ENCODE measurements at regions not wholly inside any gene's neighbourhood (a gene's known extent, or its start where the extent isn't known, plus 50 kb on each side); places are given as distances from the start of the nearest gene placed in this dataset.
A peak's percentile ranks its signal among the peaks of the same experiment; 100 is the strongest.

DNA sequence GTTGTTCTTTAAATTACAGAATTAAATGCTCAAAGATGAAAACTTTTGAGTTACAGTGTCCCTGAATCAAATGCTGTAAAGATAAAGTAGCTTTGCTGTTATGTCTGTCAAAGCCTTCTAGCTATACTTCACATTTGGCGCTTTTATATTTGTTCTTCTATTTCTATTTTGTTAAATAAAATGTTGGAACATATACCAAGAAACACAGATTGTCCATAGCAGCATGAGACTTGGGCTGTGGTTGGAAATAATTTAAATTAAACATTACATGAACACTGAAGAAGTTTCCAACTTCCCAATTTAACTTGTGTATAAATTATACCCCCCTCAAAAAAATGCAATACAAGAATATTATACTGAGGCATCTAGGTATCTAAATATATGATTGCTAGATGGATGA is 249.8 kb downstream of the NR2F1-AS1 start:
- H3K4me3 ChIP-seq = no peak overlapping the region
- ATAC-seq = no peak
- intact Hi-C loops (cut with DNase I) = no loop called here
- no peaks in the 10 kb centered on the region for H3K4me1 ChIP-seq
- H3K36me3 ChIP-seq = no peaks in the 10 kb centered on the region
- no peak for FAIRE-seq
- H3K9me3 ChIP-seq = no peaks in the 10 kb centered on the region
- no peak for DNase-seq
- H3K27ac ChIP-seq = no peak overlapping the region
- TF ChIP-seq, protein P1, sequence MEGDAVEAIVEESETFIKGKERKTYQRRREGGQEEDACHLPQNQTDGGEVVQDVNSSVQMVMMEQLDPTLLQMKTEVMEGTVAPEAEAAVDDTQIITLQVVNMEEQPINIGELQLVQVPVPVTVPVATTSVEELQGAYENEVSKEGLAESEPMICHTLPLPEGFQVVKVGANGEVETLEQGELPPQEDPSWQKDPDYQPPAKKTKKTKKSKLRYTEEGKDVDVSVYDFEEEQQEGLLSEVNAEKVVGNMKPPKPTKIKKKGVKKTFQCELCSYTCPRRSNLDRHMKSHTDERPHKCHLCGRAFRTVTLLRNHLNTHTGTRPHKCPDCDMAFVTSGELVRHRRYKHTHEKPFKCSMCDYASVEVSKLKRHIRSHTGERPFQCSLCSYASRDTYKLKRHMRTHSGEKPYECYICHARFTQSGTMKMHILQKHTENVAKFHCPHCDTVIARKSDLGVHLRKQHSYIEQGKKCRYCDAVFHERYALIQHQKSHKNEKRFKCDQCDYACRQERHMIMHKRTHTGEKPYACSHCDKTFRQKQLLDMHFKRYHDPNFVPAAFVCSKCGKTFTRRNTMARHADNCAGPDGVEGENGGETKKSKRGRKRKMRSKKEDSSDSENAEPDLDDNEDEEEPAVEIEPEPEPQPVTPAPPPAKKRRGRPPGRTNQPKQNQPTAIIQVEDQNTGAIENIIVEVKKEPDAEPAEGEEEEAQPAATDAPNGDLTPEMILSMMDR (IDR thresholded peaks at IDR 0.05) = no peak
- no peaks in the 10 kb centered on the region for H3K27me3 ChIP-seq
- WGBS, 2 donors = 82 to 90% methylated on average over 1 of the region's 1 CpG

DNA sequence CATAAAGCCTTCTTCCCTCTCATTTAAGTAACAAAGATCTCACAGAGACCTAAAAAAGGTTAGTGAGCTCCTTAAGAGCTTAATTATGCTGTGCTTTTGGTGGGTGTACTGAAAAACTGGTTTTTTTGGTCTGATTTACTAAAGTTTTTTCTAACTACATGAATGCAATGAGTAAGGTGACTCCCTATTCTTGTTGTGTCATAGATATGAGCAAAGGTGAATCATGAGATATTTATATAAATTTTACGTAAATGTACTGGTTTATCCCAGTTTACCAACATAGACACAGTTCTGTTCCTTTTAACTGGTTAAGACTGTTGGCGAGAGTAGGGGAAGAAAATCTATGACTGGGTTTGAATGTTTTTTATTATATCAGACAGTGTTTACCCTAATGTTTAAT is 250.5 kb downstream of the NR2F1-AS1 start:
- Histone ChIP-seq H3K36me3 (no peaks in the 10 kb centered on the region), H3K27me3 (no peaks in the 10 kb centered on the region), H3K9me3 (no peaks in the 10 kb centered on the region), H3K4me1 (no peaks in the 10 kb centered on the region), H3K4me3 (no peak overlapping the region), H3K27ac (no peak overlapping the region)
- DNase-seq (no peak), ATAC-seq (no peak), FAIRE-seq (no peak)
- TF ChIP-seq, protein P1 (IDR thresholded peaks at IDR 0.05) = no peak
- WGBS, 2 donors = 41 to 74% methylated on average over 2 of the region's 2 CpGs
- intact Hi-C loops (cut with DNase I) = no loop called here

DNA sequence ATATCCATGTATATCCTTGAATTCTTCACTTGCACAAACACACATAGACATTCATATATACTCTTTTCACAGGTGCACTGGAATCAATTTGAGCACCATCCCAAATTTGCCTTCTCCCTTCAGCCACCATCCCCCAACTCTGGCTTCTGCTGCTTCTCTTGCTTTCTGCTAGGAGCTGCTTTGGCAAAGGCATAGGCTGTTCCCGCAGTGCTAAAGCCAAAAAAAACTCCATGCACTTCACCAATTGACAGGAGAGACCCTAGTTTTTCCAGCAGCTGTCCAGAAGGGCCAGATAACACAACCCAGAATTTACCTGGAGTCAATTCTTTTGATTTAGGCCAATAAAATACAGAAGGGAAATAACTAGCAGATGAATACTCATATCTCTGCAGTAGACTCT is 251.3 kb downstream of the NR2F1-AS1 start:
- TF ChIP-seq, protein P1 (IDR thresholded peaks at IDR 0.05) = no peak
- H3K4me1 ChIP-seq = no peaks in the 10 kb centered on the region
- DNase-seq = no peak
- 43 to 44% methylated on average over 1 of the region's 1 CpG for WGBS, 2 donors
- no peak for ATAC-seq
- H3K4me3 ChIP-seq = no peak overlapping the region
- intact Hi-C loops (cut with DNase I) = no loop called here
- H3K36me3 ChIP-seq = no peaks in the 10 kb centered on the region
- H3K27ac ChIP-seq = no peak overlapping the region
- H3K9me3 ChIP-seq = no peaks in the 10 kb centered on the region
- no peaks in the 10 kb centered on the region for H3K27me3 ChIP-seq
- FAIRE-seq = no peak

DNA sequence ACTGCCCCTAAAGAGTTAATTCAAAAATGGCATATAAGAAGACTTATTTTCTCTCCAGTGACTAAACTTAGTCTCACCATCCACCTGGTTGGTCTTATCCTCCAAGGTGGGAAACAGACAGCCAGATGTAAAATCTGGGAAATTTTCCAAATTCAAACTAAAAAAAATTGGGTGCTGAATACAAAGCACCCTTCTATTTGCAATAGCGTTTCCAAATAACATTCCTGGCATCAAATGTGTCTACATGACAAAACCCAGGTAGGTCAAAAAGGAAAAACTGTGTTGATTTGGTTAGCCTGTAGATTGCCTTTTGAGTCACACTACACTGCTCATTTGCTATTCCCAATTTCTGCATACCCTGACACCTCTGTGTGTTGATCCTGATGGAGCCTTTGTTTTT is 252.2 kb downstream of the NR2F1-AS1 start:
- TF ChIP-seq, protein P1 (IDR thresholded peaks at IDR 0.05) = no peak
- intact Hi-C loops (cut with DNase I) = no loop called here
- 19 to 20% methylated on average over 1 of the region's 1 CpG for WGBS, 2 donors
- FAIRE-seq (no peak), DNase-seq (no peak), ATAC-seq (peak in 2 of 4 donors; percentile 44 to 74)
- no peaks in the 10 kb centered on the region for H3K9me3 ChIP-seq
- no peaks in the 10 kb centered on the region for H3K27me3 ChIP-seq
- no peaks in the 10 kb centered on the region for H3K36me3 ChIP-seq
- H3K4me1 ChIP-seq = no peaks in the 10 kb centered on the region
- no peak overlapping the region for H3K4me3 ChIP-seq
- H3K27ac ChIP-seq = no peak overlapping the region

DNA sequence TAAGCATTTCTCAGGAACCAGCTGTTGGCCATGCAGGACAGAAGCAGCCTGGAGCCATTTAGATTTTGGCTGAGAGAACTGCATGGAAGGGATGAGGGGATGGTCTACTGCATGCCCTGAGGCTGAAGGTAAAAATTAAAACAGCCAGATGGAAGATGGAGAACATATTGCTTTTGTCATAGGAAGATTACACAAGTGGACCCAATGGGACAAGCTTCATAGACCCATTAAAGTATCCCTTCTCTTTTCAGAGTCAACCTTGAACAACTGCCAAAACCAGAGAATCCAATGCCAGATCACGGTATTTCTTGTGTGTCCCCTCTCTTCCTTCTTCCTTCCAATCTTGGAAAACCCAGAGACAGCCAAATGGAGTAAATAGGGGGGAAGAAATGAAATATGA is 253.4 kb downstream of the NR2F1-AS1 start:
- intact Hi-C loops (cut with DNase I) = no loop called here
- Histone ChIP-seq H3K4me1 (no peaks in the 10 kb centered on the region), H3K27ac (no peak overlapping the region), H3K4me3 (no peak overlapping the region), H3K9me3 (no peaks in the 10 kb centered on the region), H3K27me3 (no peaks in the 10 kb centered on the region), H3K36me3 (no peaks in the 10 kb centered on the region)
- ATAC-seq (no peak), FAIRE-seq (no peak), DNase-seq (no peak)
- 15 to 33% methylated on average over 1 of the region's 1 CpG for WGBS, 2 donors
- TF ChIP-seq, protein P1 (IDR thresholded peaks at IDR 0.05) = no peak
